ENCODE measurements at regions not wholly inside any gene's neighbourhood (a gene's known extent, or its start where the extent isn't known, plus 50 kb on each side); places are given as distances from the start of the nearest gene placed in this dataset.

DNA sequence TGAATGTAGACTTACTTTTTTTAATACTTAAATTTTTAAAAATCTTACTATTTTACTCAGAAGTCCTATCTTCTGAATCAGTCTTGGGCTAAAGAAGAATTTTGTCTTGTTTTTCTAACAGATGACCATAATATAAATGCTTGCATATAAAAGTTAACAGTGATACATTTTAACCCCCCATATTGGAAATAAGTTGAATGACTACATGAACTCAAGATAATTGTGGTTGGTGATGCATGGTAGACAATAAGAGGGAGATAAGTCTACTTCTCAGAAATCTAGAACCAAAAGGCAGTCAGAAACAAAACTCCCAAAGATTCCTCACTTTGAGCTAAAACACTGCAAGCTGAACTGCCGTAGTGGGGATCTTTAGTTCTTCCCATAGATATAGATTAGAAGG, 868.4 kb upstream of the SOX9 start:
- TF ChIP-seq, protein P1, sequence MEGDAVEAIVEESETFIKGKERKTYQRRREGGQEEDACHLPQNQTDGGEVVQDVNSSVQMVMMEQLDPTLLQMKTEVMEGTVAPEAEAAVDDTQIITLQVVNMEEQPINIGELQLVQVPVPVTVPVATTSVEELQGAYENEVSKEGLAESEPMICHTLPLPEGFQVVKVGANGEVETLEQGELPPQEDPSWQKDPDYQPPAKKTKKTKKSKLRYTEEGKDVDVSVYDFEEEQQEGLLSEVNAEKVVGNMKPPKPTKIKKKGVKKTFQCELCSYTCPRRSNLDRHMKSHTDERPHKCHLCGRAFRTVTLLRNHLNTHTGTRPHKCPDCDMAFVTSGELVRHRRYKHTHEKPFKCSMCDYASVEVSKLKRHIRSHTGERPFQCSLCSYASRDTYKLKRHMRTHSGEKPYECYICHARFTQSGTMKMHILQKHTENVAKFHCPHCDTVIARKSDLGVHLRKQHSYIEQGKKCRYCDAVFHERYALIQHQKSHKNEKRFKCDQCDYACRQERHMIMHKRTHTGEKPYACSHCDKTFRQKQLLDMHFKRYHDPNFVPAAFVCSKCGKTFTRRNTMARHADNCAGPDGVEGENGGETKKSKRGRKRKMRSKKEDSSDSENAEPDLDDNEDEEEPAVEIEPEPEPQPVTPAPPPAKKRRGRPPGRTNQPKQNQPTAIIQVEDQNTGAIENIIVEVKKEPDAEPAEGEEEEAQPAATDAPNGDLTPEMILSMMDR (conservative IDR thresholded peaks at IDR 0.05 in 1 of 2, IDR thresholded peaks at IDR 0.05 in 1 of 2; ENCODE audit: extremely low read depth in 1 of 2, insufficient read depth in 1 of 2, low read depth in 1 of 2, low read length in 2 of 2): no peak
- no peak for TF ChIP-seq EZH2 (IDR thresholded peaks at IDR 0.05; ENCODE audit: borderline replicate concordance, low read length)

All from mammary epithelial cell (primary cell).